Natural killer cell (primary cell): ENCODE measurements at regions not wholly inside any gene's neighbourhood (a gene's known extent, or its start where the extent isn't known, plus 50 kb on each side); places are given as distances from the start of the nearest gene placed in this dataset.

Experiments used
- ATAC-seq, 3 donors: fragments of 150-1000 bp in 2 of 3; fragments of 200-7000 bp in 1 of 3; cut with Tn5 transposase; 1 replicate in 1 of 3; 2 replicates in 2 of 3; pipeline ENCODE4 v1.10.0; 2021; ENCODE audit warnings: mild to moderate bottlenecking in 2 of 3, moderate library complexity in 2 of 3
- DNase-seq, 2 donors: peaks; one replicate each; pipeline versions ENCODE4 v3.0.0 to v3.0.0-alpha.2; 2013 to 2021; ENCODE audit warnings: mixed read lengths in 1 of 2
- H3K27ac ChIP-seq: one replicate; pipeline ENCODE4 v1.5.1; 2013; ENCODE audit warnings: mild to moderate bottlenecking, low read length
- H3K27me3 ChIP-seq: one replicate; pipeline ENCODE4 v1.6.1; 2013; ENCODE audit warnings: low read length; ENCODE audit not compliant: control insufficient read depth, insufficient read depth
- H3K36me3 ChIP-seq: one replicate; pipeline ENCODE4 v1.6.1; 2013; ENCODE audit warnings: low read length; ENCODE audit not compliant: control insufficient read depth, insufficient read depth
- H3K4me1 ChIP-seq: one replicate; pipeline ENCODE4 v1.6.1; 2013; ENCODE audit warnings: low read length; ENCODE audit not compliant: control insufficient read depth, insufficient read depth
- H3K4me3 ChIP-seq: one replicate; pipeline ENCODE4 v1.5.1; 2013; ENCODE audit warnings: low read length
- H3K9me3 ChIP-seq: one replicate; pipeline ENCODE4 v1.6.1; 2013; ENCODE audit warnings: low read length; ENCODE audit not compliant: control insufficient read depth, insufficient read depth
- H3K27ac Mint-ChIP-seq, 2 donors: one replicate each; pipeline ENCODE4 v1.8.0; 2022; ENCODE audit warnings: mild to moderate bottlenecking in 2 of 2, mixed read lengths in 2 of 2, moderate library complexity in 1 of 2
- H3K27me3 Mint-ChIP-seq, 2 donors: one replicate each; pipeline ENCODE4 v1.8.0; 2022; ENCODE audit warnings: low read depth in 2 of 2, mixed read lengths in 2 of 2
- H3K36me3 Mint-ChIP-seq: one replicate; pipeline ENCODE4 v1.8.0; 2022; ENCODE audit warnings: mixed read lengths
- H3K4me1 Mint-ChIP-seq, 2 donors: one replicate each; pipeline ENCODE4 v1.8.0; 2022; ENCODE audit warnings: mixed read lengths in 2 of 2
- H3K4me3 Mint-ChIP-seq: one replicate; pipeline ENCODE4 v1.8.0; 2022; ENCODE audit warnings: mild to moderate bottlenecking, moderate library complexity, mixed read lengths
- H3K9me3 Mint-ChIP-seq, 2 donors: one replicate each; pipeline ENCODE4 v1.8.0; 2022; ENCODE audit warnings: mixed read lengths in 2 of 2
- CTCF ChIP-seq: fragments of 200-600 bp; IDR thresholded peaks from one replicate; pipeline ENCODE4 v1.8.0; 2022; ENCODE audit warnings: antibody characterized with exemption
- WGBS: methylation state at CpG from one replicate; pipeline ENCODE4 v1.1.7; 2013; ENCODE audit warnings: missing lambda C conversion rate; ENCODE audit not compliant: insufficient coverage; 5-methylcytosine and 5-hydroxymethylcytosine counted together
- intact Hi-C: fragments of 100-400 bp; cut with micrococcal nuclease; formaldehyde crosslinking; loops from one replicate; pipeline ENCODE4 v1.14.2; 2022

DNA sequence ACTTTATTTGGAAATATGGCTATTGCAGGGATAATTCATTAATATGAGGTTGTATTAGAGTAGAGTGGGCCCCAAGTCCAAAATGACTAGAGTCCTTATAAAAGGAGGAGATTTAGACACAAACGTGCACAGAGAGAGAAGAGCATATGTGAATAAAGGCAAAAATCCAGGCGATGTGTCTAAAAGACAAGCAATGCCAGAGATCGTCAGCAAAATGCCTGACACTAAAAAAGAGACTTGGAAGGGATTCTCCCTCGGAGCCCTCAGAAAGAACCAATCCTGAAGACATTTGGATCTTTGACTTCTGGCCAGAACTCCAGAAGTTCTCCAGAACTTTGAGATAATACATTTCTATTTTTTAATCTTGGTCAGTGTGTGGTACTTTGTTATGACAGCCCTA lies 472.1 kb downstream of the NLGN4X start:
- ATAC-seq (no peak), DNase-seq (no peak)
- H3K27me3 ChIP-seq, result no peaks in the 10 kb centered on the region
- H3K27me3 Mint-ChIP-seq, result no peaks in the 10 kb centered on the region
- no peak overlapping the region for H3K27ac Mint-ChIP-seq
- H3K36me3 Mint-ChIP-seq, result no peaks in the 10 kb centered on the region
- TF ChIP-seq CTCF, result no peak
- no peaks in the 10 kb centered on the region for H3K4me1 ChIP-seq
- WGBS, result 95% methylated on average over 4 of the region's 4 CpGs
- H3K27ac ChIP-seq, result no peak overlapping the region
- intact Hi-C loops, result no loop called here
- H3K4me3 Mint-ChIP-seq, result no peak overlapping the region
- H3K9me3 Mint-ChIP-seq, result peaks cover 10 to 15% of the 10 kb centered on the region in 2 donors
- no peaks in the 10 kb centered on the region for H3K4me1 Mint-ChIP-seq
- H3K9me3 ChIP-seq, result no peaks in the 10 kb centered on the region
- no peak overlapping the region for H3K4me3 ChIP-seq
- H3K36me3 ChIP-seq, result no peaks in the 10 kb centered on the region

DNA sequence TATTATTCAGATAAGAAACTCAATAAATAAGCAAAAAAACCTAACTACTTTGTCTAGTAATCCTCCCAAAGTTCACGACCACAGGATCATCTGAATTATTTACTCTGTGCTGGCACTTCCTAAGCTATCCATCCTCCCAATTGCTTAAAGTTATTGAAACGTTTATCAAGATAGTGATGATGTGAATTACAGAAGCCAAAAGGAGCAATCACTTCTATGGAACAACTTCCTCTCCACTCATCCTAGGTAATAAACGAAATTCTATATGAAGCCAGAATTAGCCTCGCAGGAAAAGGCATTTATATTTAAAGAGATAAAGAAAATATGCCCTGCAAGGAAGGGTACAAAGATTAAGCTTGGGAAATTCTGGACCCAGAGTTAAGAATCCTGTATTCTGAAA lies 475.4 kb downstream of the NLGN4X start:
- no CpG with 5 or more reads among the region's 4 CpGs for WGBS
- TF ChIP-seq CTCF, result no peak
- Histone ChIP-seq H3K36me3 (no peaks in the 10 kb centered on the region), H3K4me1 (no peaks in the 10 kb centered on the region), H3K27ac (no peak overlapping the region), H3K4me3 (no peak overlapping the region), H3K27me3 (no peaks in the 10 kb centered on the region), H3K9me3 (no peaks in the 10 kb centered on the region)
- H3K27me3 Mint-ChIP-seq, result no peaks in the 10 kb centered on the region
- H3K4me3 Mint-ChIP-seq, result no peak overlapping the region
- DNase-seq, result no peak
- H3K9me3 Mint-ChIP-seq, result peaks cover 14 to 15% of the 10 kb centered on the region in 2 donors
- H3K27ac Mint-ChIP-seq, result no peak overlapping the region
- intact Hi-C loops, result no loop called here
- H3K4me1 Mint-ChIP-seq, result no peaks in the 10 kb centered on the region
- no peak for ATAC-seq
- no peaks in the 10 kb centered on the region for H3K36me3 Mint-ChIP-seq

DNA sequence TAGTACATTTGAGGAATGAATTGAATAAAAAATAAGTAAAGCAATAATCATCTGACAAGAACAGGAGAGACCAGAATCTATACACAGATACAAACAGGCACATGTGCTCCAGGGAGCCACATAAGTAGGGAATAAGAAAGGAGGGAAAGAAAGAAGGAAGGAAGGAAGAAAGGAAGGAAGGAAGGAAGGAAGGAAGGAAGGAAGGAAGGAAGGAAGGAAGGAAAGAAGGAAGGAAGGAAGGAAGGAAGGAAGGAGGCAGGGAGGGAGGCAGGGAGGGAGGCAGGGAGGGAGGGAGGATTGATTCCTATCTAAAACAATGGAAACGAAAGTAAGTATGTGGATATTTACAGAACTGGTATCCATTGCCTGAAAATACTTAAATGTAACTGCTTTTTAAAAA lies 475.8 kb downstream of the NLGN4X start:
- no peak overlapping the region for H3K27ac ChIP-seq
- H3K36me3 ChIP-seq, result no peaks in the 10 kb centered on the region
- no peak overlapping the region for H3K4me3 ChIP-seq
- no peaks in the 10 kb centered on the region for H3K27me3 ChIP-seq
- no peak for TF ChIP-seq CTCF
- no peak overlapping the region for H3K4me3 Mint-ChIP-seq
- peaks cover 14 to 15% of the 10 kb centered on the region in 2 donors for H3K9me3 Mint-ChIP-seq
- H3K9me3 ChIP-seq, result no peaks in the 10 kb centered on the region
- intact Hi-C loops, result no loop called here
- no peaks in the 10 kb centered on the region for H3K27me3 Mint-ChIP-seq
- DNase-seq (no peak), ATAC-seq (no peak)
- H3K4me1 ChIP-seq, result no peaks in the 10 kb centered on the region
- WGBS, result no CpG with 5 or more reads among the region's 1 CpG
- no peaks in the 10 kb centered on the region for H3K4me1 Mint-ChIP-seq
- no peaks in the 10 kb centered on the region for H3K36me3 Mint-ChIP-seq
- no peak overlapping the region for H3K27ac Mint-ChIP-seq

GRCh38 chrX:5748586-5749150 lies 480.0 kb downstream of the NLGN4X start:
- H3K9me3 ChIP-seq, result no peaks in the 10 kb centered on the region
- ATAC-seq (no peak), DNase-seq (no peak)
- Mint-ChIP-seq H3K4me1 (no peaks in the 10 kb centered on the region), H3K27ac (no peak overlapping the region), H3K9me3 (peaks cover 23 to 28% of the 10 kb centered on the region in 2 donors), H3K4me3 (no peak overlapping the region), H3K36me3 (no peaks in the 10 kb centered on the region), H3K27me3 (no peaks in the 10 kb centered on the region)
- no peak overlapping the region for H3K4me3 ChIP-seq
- TF ChIP-seq CTCF, result no peak
- no peaks in the 10 kb centered on the region for H3K27me3 ChIP-seq
- intact Hi-C loops, result no loop called here
- H3K4me1 ChIP-seq, result no peaks in the 10 kb centered on the region
- no peak overlapping the region for H3K27ac ChIP-seq
- WGBS, result 89% methylated on average over 3 of the region's 9 CpGs
- H3K36me3 ChIP-seq, result no peaks in the 10 kb centered on the region
